Caco-2 (cell line): ENCODE measurements at regions not wholly inside any gene's neighbourhood (a gene's known extent, or its start where the extent isn't known, plus 50 kb on each side); places are given as distances from the start of the nearest gene placed in this dataset.

Experiments used
- BruUV-seq: library from RNA; stranded (reverse); fragments of 400-500 nt; replicated peaks from 2 replicates; lab custom pipeline; 2021; lab: Mats Ljungman, UMichigan
- CTCF ChIA-PET: fragments of 300-600 bp; sonication (Branson Sonifier 250); formaldehyde crosslinking; loops from one replicate; lab custom pipeline; 2022; ENCODE audit warnings: antibody characterized with exemption; lab: Charles Lee
- POLR2A ChIA-PET: fragments of 300-600 bp; sonication (Branson Sonifier 250); formaldehyde crosslinking; loops from one replicate; lab custom pipeline; 2022; ENCODE audit warnings: antibody characterized with exemption; lab: Charles Lee
- DNase-seq, 2 experiments: peaks; one replicate each; pipeline versions ENCODE4 v3.0.0 to v3.0.0-alpha.2; 2020 to 2022
- H3K27me3 ChIP-seq: replicated peaks from 2 replicates; pipeline ENCODE4 v1.6.0; 2011; ENCODE audit warnings: low read length; ENCODE audit not compliant: control insufficient read depth, insufficient read depth
- H3K36me3 ChIP-seq: 2 replicates; pipeline ENCODE4 v1.5.1; 2011; ENCODE audit warnings: low read length; ENCODE audit not compliant: control insufficient read depth, insufficient read depth
- H3K4me1 ChIP-seq: fragments of 250-450 bp; sonication (Bioruptor Pico); 2 replicates; pipeline ENCODE4 v1.5.1; 2020; ENCODE audit warnings: mild to moderate bottlenecking
- H3K4me3 ChIP-seq: 2 replicates; pipeline ENCODE4 v1.5.1; 2011; ENCODE audit warnings: low read depth, mild to moderate bottlenecking, control low read depth, low read length
- H3K9me3 ChIP-seq: fragments of 250-450 bp; sonication (Bioruptor Pico); 2 replicates; pipeline ENCODE4 v1.5.1; 2020; ENCODE audit warnings: mild to moderate bottlenecking, moderate library complexity
- H3K27ac Mint-ChIP-seq: one replicate; pipeline ENCODE4 v1.8.0; 2022; ENCODE audit warnings: mixed read lengths; ENCODE audit not compliant: unreplicated experiment
- H3K27me3 Mint-ChIP-seq: one replicate; pipeline ENCODE4 v1.8.0; 2022; ENCODE audit warnings: mixed read lengths; ENCODE audit not compliant: insufficient read depth, unreplicated experiment
- H3K36me3 Mint-ChIP-seq: one replicate; pipeline ENCODE4 v1.8.0; 2022; ENCODE audit warnings: mild to moderate bottlenecking, mixed read lengths; ENCODE audit not compliant: insufficient read depth, unreplicated experiment
- H3K4me1 Mint-ChIP-seq: one replicate; pipeline ENCODE4 v1.8.0; 2022; ENCODE audit warnings: low read depth, mixed read lengths; ENCODE audit not compliant: unreplicated experiment
- H3K4me3 Mint-ChIP-seq: one replicate; pipeline ENCODE4 v1.8.0; 2022; ENCODE audit warnings: mild to moderate bottlenecking, moderate library complexity, mixed read lengths; ENCODE audit not compliant: unreplicated experiment
- H3K9me3 Mint-ChIP-seq: one replicate; pipeline ENCODE4 v1.8.0; 2022; ENCODE audit warnings: mixed read lengths; ENCODE audit not compliant: unreplicated experiment
- CTCF ChIP-seq, 2 experiments: fragments of 200-600 bp in 1 of 2; IDR thresholded peaks; 1 replicate in 1 of 2; 2 replicates in 1 of 2; pipeline versions ENCODE4 v1.5.1 to v1.8.0; 2011 to 2022; ENCODE audit warnings: antibody characterized with exemption in 1 of 2, control low read depth in 1 of 2, inconsistent platforms in 1 of 2, low read depth in 1 of 2, low read length in 1 of 2, mild to moderate bottlenecking in 1 of 2, moderate library complexity in 1 of 2; ENCODE audit not compliant: insufficient read depth in 1 of 2, severe bottlenecking in 1 of 2, unreplicated experiment in 1 of 2
- intact Hi-C: fragments of 100-400 bp; cut with micrococcal nuclease; formaldehyde crosslinking; loops from one replicate; pipeline ENCODE4 v1.10.0; 2022; ENCODE audit not compliant: unreplicated experiment

GRCh38 chr18:78726326-78727056, 253.1 kb upstream of the SALL3 start:
- H3K27me3 ChIP-seq = no peaks in the 10 kb centered on the region
- H3K36me3 Mint-ChIP-seq = no peaks in the 10 kb centered on the region
- no peaks in the 10 kb centered on the region for H3K27me3 Mint-ChIP-seq

GRCh38 chr18:78727057-78727739, 252.4 kb upstream of the SALL3 start:
- no peaks in the 10 kb centered on the region for H3K9me3 Mint-ChIP-seq
- no peaks in the 10 kb centered on the region for H3K36me3 ChIP-seq
- no peak overlapping the region for H3K27ac Mint-ChIP-seq
- H3K9me3 ChIP-seq = no peaks in the 10 kb centered on the region
- no peaks in the 10 kb centered on the region for H3K27me3 Mint-ChIP-seq
- no peaks in the 10 kb centered on the region for H3K27me3 ChIP-seq
- H3K4me1 ChIP-seq = no peaks in the 10 kb centered on the region
- H3K4me3 Mint-ChIP-seq = no peak overlapping the region
- H3K4me1 Mint-ChIP-seq = no peaks in the 10 kb centered on the region
- no TSS peak for BruUV-seq
- no peak overlapping the region for H3K4me3 ChIP-seq
- POLR2A ChIA-PET = no interaction called here
- intact Hi-C loops = no loop called here
- no peaks in the 10 kb centered on the region for H3K36me3 Mint-ChIP-seq
- CTCF ChIA-PET = no interaction called here
- no peak for DNase-seq
- no peak for TF ChIP-seq CTCF (IDR thresholded peaks at IDR 0.05; ENCODE audit: insufficient read depth in 1 of 2, low read depth in 1 of 2, low read length in 1 of 2, severe bottlenecking in 1 of 2, unreplicated experiment in 1 of 2)

More at GRCh38 chr18:78726326-78727056, 253.1 kb upstream of the SALL3 start:
- Mint-ChIP-seq H3K9me3 (no peaks in the 10 kb centered on the region), H3K4me3 (no peak overlapping the region), H3K27ac (no peak overlapping the region), H3K4me1 (no peaks in the 10 kb centered on the region)
- DNase-seq = no peak
- no peak for TF ChIP-seq CTCF (IDR thresholded peaks at IDR 0.05; ENCODE audit: insufficient read depth in 1 of 2, low read depth in 1 of 2, low read length in 1 of 2, severe bottlenecking in 1 of 2, unreplicated experiment in 1 of 2)
- Histone ChIP-seq H3K4me3 (no peak overlapping the region), H3K4me1 (no peaks in the 10 kb centered on the region), H3K9me3 (no peaks in the 10 kb centered on the region), H3K36me3 (no peaks in the 10 kb centered on the region)
- intact Hi-C loops = no loop called here
- ChIA-PET POLR2A (no interaction called here), CTCF (no interaction called here)
- no TSS peak for BruUV-seq

- Mint-ChIP-seq H3K27me3 (no peaks in the 10 kb centered on the region), H3K4me3 (no peak overlapping the region)
- H3K27me3 ChIP-seq = no peaks in the 10 kb centered on the region
Measured at GRCh38 chr18:78727877-78728783, 251.5 kb upstream of the SALL3 start.

More at GRCh38 chr18:78727877-78728783, 251.5 kb upstream of the SALL3 start:
- H3K36me3 Mint-ChIP-seq = no peaks in the 10 kb centered on the region
- BruUV-seq = no TSS peak
- H3K27ac Mint-ChIP-seq = no peak overlapping the region
- ChIA-PET POLR2A (no interaction called here), CTCF (no interaction called here)
- Histone ChIP-seq H3K9me3 (no peaks in the 10 kb centered on the region), H3K4me3 (no peak overlapping the region), H3K4me1 (no peaks in the 10 kb centered on the region), H3K36me3 (no peaks in the 10 kb centered on the region)
- no peaks in the 10 kb centered on the region for H3K9me3 Mint-ChIP-seq
- no peak for TF ChIP-seq CTCF (IDR thresholded peaks at IDR 0.05; ENCODE audit: insufficient read depth in 1 of 2, low read depth in 1 of 2, low read length in 1 of 2, severe bottlenecking in 1 of 2, unreplicated experiment in 1 of 2)
- intact Hi-C loops = no loop called here
- DNase-seq = no peak
- H3K4me1 Mint-ChIP-seq = no peaks in the 10 kb centered on the region
